ENCODE measurements at regions not wholly inside any gene's neighbourhood (a gene's known extent, or its start where the extent isn't known, plus 50 kb on each side); places are given as distances from the start of the nearest gene placed in this dataset.

GRCh38 chr3:117977504-117978228 is 1057.0 kb downstream of the IGSF11 start:
- TF ChIP-seq, protein P1, sequence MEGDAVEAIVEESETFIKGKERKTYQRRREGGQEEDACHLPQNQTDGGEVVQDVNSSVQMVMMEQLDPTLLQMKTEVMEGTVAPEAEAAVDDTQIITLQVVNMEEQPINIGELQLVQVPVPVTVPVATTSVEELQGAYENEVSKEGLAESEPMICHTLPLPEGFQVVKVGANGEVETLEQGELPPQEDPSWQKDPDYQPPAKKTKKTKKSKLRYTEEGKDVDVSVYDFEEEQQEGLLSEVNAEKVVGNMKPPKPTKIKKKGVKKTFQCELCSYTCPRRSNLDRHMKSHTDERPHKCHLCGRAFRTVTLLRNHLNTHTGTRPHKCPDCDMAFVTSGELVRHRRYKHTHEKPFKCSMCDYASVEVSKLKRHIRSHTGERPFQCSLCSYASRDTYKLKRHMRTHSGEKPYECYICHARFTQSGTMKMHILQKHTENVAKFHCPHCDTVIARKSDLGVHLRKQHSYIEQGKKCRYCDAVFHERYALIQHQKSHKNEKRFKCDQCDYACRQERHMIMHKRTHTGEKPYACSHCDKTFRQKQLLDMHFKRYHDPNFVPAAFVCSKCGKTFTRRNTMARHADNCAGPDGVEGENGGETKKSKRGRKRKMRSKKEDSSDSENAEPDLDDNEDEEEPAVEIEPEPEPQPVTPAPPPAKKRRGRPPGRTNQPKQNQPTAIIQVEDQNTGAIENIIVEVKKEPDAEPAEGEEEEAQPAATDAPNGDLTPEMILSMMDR (IDR thresholded peaks at IDR 0.05), result no peak

- TF ChIP-seq, protein P1 (IDR thresholded peaks at IDR 0.05), result no peak
Measured at GRCh38 chr3:117979466-117979865, 1055.2 kb downstream of the IGSF11 start.

DNA sequence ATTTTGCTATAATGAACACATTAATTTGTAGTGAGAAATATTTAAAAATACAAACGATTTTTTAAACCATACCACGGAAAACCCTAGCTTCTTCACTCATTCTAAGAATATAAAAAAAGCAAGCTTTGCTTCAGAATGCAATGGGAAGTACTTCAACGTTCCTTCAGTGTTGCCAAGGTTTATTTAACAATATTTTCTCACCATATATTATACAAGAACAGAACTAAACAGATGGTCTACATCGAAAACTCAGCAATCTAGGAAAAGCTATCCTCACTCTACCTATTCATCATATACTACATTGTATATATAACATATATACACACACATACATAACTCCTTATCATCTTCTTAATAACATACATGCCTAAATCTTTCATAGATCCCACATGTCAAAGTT is 1047.4 kb downstream of the IGSF11 start:
- TF ChIP-seq, protein P1 (IDR thresholded peaks at IDR 0.05), result no peak

GRCh38 chr3:117989982-117990381 is 1044.7 kb downstream of the IGSF11 start:
- TF ChIP-seq, protein P1 (IDR thresholded peaks at IDR 0.05), result no peak

GRCh38 chr3:117990627-117991026 is 1044.0 kb downstream of the IGSF11 start:
- TF ChIP-seq, protein P1 (IDR thresholded peaks at IDR 0.05), result no peak

GRCh38 chr3:117995842-117996437 is 1038.7 kb downstream of the IGSF11 start:
- TF ChIP-seq, protein P1 (IDR thresholded peaks at IDR 0.05), result no peak

GRCh38 chr3:117997201-117998049 is 1037.2 kb downstream of the IGSF11 start:
- TF ChIP-seq, protein P1 (IDR thresholded peaks at IDR 0.05), result peak; percentile 87

Data from LNCAP (cell line).